ENCODE measurements at regions not wholly inside any gene's neighbourhood (a gene's known extent, or its start where the extent isn't known, plus 50 kb on each side); places are given as distances from the start of the nearest gene placed in this dataset.

DNA sequence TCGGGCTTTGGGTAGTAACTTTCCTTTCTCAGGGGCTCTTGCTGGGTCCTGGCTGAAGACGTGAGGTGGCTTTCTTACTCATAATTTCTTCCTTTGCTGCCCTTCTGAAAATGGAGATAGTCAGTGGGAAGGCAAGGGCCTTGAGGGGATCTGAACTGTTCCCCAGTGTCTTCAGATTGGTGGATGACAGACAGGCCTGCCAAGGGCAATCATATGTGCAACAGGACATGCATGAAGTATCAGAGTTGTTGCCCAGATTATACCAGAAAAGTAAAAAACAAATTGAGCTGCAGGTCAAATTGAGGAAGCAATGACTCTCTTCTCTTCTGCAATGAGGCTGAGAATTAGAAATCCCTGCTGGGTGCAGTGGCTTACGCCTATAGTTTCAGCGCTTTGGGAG, 71.6 kb upstream of the PAX1 start:
- no peaks in the 10 kb centered on the region for H3K36me3 ChIP-seq (ENCODE audit: insufficient read depth, low read length)
- Mint-ChIP-seq H3K27me3 (ENCODE audit: low read depth, unreplicated experiment) (peaks cover 45% of the 10 kb centered on the region), H3K4me1 (ENCODE audit: low read depth, unreplicated experiment) (no peaks in the 10 kb centered on the region), H3K4me3 (ENCODE audit: unreplicated experiment) (no peak overlapping the region), H3K36me3 (ENCODE audit: low read depth, unreplicated experiment) (no peaks in the 10 kb centered on the region), H3K9me3 (ENCODE audit: unreplicated experiment) (peaks cover 2% of the 10 kb centered on the region), H3K27ac (ENCODE audit: unreplicated experiment) (no peak overlapping the region)
- no peak overlapping the region for H3K9ac ChIP-seq (ENCODE audit: low read length)
- no peak overlapping the region for H2AFZ ChIP-seq (ENCODE audit: low read depth, low read length)
- no peaks in the 10 kb centered on the region for H3K4me1 ChIP-seq (ENCODE audit: insufficient read depth, low read length)
- DNase-seq (ENCODE audit: low read depth) (no peak), FAIRE-seq (no peak)
- no peaks in the 10 kb centered on the region for H4K20me1 ChIP-seq (ENCODE audit: insufficient read depth, low read length)
- H3K4me2 ChIP-seq (ENCODE audit: low read length), result no peak overlapping the region
- no peaks in the 10 kb centered on the region for H3K79me2 ChIP-seq (ENCODE audit: insufficient read depth, low read length)
- H3K27me3 ChIP-seq (ENCODE audit: insufficient read depth, low read length), result no peaks in the 10 kb centered on the region
- TF ChIP-seq CTCF (IDR thresholded peaks at IDR 0.05; ENCODE audit: insufficient read depth, low read depth, low read length) (no peak), EZH2 (IDR thresholded peaks at IDR 0.05; ENCODE audit: insufficient read depth, low read length) (no peak)
- H3K27ac ChIP-seq (ENCODE audit: low read depth, low read length), result no peak overlapping the region
- no peaks in the 10 kb centered on the region for H3K9me3 ChIP-seq (ENCODE audit: insufficient read depth, low read depth, low read length)
- H3K4me3 ChIP-seq (ENCODE audit: insufficient read depth, low read depth, low read length), result no peak overlapping the region

GRCh38 chr20:21632735-21633053, 72.8 kb upstream of the PAX1 start:
- Histone ChIP-seq H3K27me3 (ENCODE audit: insufficient read depth, low read length) (no peaks in the 10 kb centered on the region), H3K4me2 (ENCODE audit: low read length) (no peak overlapping the region), H3K4me3 (ENCODE audit: insufficient read depth, low read depth, low read length) (no peak overlapping the region), H3K27ac (ENCODE audit: low read depth, low read length) (no peak overlapping the region), H3K4me1 (ENCODE audit: insufficient read depth, low read length) (no peaks in the 10 kb centered on the region), H4K20me1 (ENCODE audit: insufficient read depth, low read length) (no peaks in the 10 kb centered on the region), H3K9ac (ENCODE audit: low read length) (no peak overlapping the region), H2AFZ (ENCODE audit: low read depth, low read length) (no peak overlapping the region), H3K9me3 (ENCODE audit: insufficient read depth, low read depth, low read length) (no peaks in the 10 kb centered on the region), H3K36me3 (ENCODE audit: insufficient read depth, low read length) (no peaks in the 10 kb centered on the region), H3K79me2 (ENCODE audit: insufficient read depth, low read length) (no peaks in the 10 kb centered on the region)
- no peaks in the 10 kb centered on the region for H3K36me3 Mint-ChIP-seq (ENCODE audit: low read depth, unreplicated experiment)
- peaks cover 48% of the 10 kb centered on the region for H3K27me3 Mint-ChIP-seq (ENCODE audit: low read depth, unreplicated experiment)
- DNase-seq (ENCODE audit: low read depth), result no peak
- TF ChIP-seq CTCF (IDR thresholded peaks at IDR 0.05; ENCODE audit: insufficient read depth, low read depth, low read length) (no peak), EZH2 (IDR thresholded peaks at IDR 0.05; ENCODE audit: insufficient read depth, low read length) (no peak)
- H3K9me3 Mint-ChIP-seq (ENCODE audit: unreplicated experiment), result peaks cover 2% of the 10 kb centered on the region
- H3K27ac Mint-ChIP-seq (ENCODE audit: unreplicated experiment), result no peak overlapping the region
- H3K4me1 Mint-ChIP-seq (ENCODE audit: low read depth, unreplicated experiment), result no peaks in the 10 kb centered on the region
- FAIRE-seq, result no peak
- H3K4me3 Mint-ChIP-seq (ENCODE audit: unreplicated experiment), result no peak overlapping the region

- H3K4me2 ChIP-seq (ENCODE audit: low read length), result no peak overlapping the region
- no peaks in the 10 kb centered on the region for H3K4me1 ChIP-seq (ENCODE audit: insufficient read depth, low read length)
- no peak overlapping the region for H3K9ac ChIP-seq (ENCODE audit: low read length)
- no peaks in the 10 kb centered on the region for H3K36me3 ChIP-seq (ENCODE audit: insufficient read depth, low read length)
- TF ChIP-seq CTCF (IDR thresholded peaks at IDR 0.05; ENCODE audit: insufficient read depth, low read depth, low read length) (no peak), EZH2 (IDR thresholded peaks at IDR 0.05; ENCODE audit: insufficient read depth, low read length) (no peak)
- no peak overlapping the region for H2AFZ ChIP-seq (ENCODE audit: low read depth, low read length)
- no peaks in the 10 kb centered on the region for H3K79me2 ChIP-seq (ENCODE audit: insufficient read depth, low read length)
- DNase-seq (ENCODE audit: low read depth) (no peak), FAIRE-seq (no peak)
- Mint-ChIP-seq H3K9me3 (ENCODE audit: unreplicated experiment) (peaks cover 2% of the 10 kb centered on the region), H3K27me3 (ENCODE audit: low read depth, unreplicated experiment) (peaks cover 50% of the 10 kb centered on the region), H3K36me3 (ENCODE audit: low read depth, unreplicated experiment) (no peaks in the 10 kb centered on the region), H3K27ac (ENCODE audit: unreplicated experiment) (no peak overlapping the region), H3K4me3 (ENCODE audit: unreplicated experiment) (no peak overlapping the region), H3K4me1 (ENCODE audit: low read depth, unreplicated experiment) (no peaks in the 10 kb centered on the region)
- no peaks in the 10 kb centered on the region for H4K20me1 ChIP-seq (ENCODE audit: insufficient read depth, low read length)
- H3K27me3 ChIP-seq (ENCODE audit: insufficient read depth, low read length), result no peaks in the 10 kb centered on the region
- H3K27ac ChIP-seq (ENCODE audit: low read depth, low read length), result no peak overlapping the region
- H3K4me3 ChIP-seq (ENCODE audit: insufficient read depth, low read depth, low read length), result no peak overlapping the region
- no peaks in the 10 kb centered on the region for H3K9me3 ChIP-seq (ENCODE audit: insufficient read depth, low read depth, low read length)
These were observed 73.3 kb upstream of the PAX1 start for GRCh38 chr20:21632031-21632734.

All from astrocyte (in vitro differentiated cells and primary cell).